Natural killer cell (primary cell): ENCODE measurements at regions not wholly inside any gene's neighbourhood (a gene's known extent, or its start where the extent isn't known, plus 50 kb on each side); places are given as distances from the start of the nearest gene placed in this dataset.
A peak's percentile ranks its signal among the peaks of the same experiment; 100 is the strongest.

Experiments used
- ATAC-seq, 3 donors: fragments of 150-1000 bp in 2 of 3; fragments of 200-7000 bp in 1 of 3; cut with Tn5 transposase; 1 replicate in 1 of 3; 2 replicates in 2 of 3; pipeline ENCODE4 v1.10.0; 2021; ENCODE audit warnings: mild to moderate bottlenecking in 2 of 3, moderate library complexity in 2 of 3
- DNase-seq, 2 donors: peaks; one replicate each; pipeline versions ENCODE4 v3.0.0 to v3.0.0-alpha.2; 2013 to 2021; ENCODE audit warnings: mixed read lengths in 1 of 2
- H3K27ac ChIP-seq: one replicate; pipeline ENCODE4 v1.5.1; 2013; ENCODE audit warnings: mild to moderate bottlenecking, low read length
- H3K27me3 ChIP-seq: one replicate; pipeline ENCODE4 v1.6.1; 2013; ENCODE audit warnings: low read length; ENCODE audit not compliant: control insufficient read depth, insufficient read depth
- H3K36me3 ChIP-seq: one replicate; pipeline ENCODE4 v1.6.1; 2013; ENCODE audit warnings: low read length; ENCODE audit not compliant: control insufficient read depth, insufficient read depth
- H3K4me1 ChIP-seq: one replicate; pipeline ENCODE4 v1.6.1; 2013; ENCODE audit warnings: low read length; ENCODE audit not compliant: control insufficient read depth, insufficient read depth
- H3K4me3 ChIP-seq: one replicate; pipeline ENCODE4 v1.5.1; 2013; ENCODE audit warnings: low read length
- H3K9me3 ChIP-seq: one replicate; pipeline ENCODE4 v1.6.1; 2013; ENCODE audit warnings: low read length; ENCODE audit not compliant: control insufficient read depth, insufficient read depth
- H3K27ac Mint-ChIP-seq, 2 donors: one replicate each; pipeline ENCODE4 v1.8.0; 2022; ENCODE audit warnings: mild to moderate bottlenecking in 2 of 2, mixed read lengths in 2 of 2, moderate library complexity in 1 of 2
- H3K27me3 Mint-ChIP-seq, 2 donors: one replicate each; pipeline ENCODE4 v1.8.0; 2022; ENCODE audit warnings: low read depth in 2 of 2, mixed read lengths in 2 of 2
- H3K36me3 Mint-ChIP-seq: one replicate; pipeline ENCODE4 v1.8.0; 2022; ENCODE audit warnings: mixed read lengths
- H3K4me1 Mint-ChIP-seq, 2 donors: one replicate each; pipeline ENCODE4 v1.8.0; 2022; ENCODE audit warnings: mixed read lengths in 2 of 2
- H3K4me3 Mint-ChIP-seq: one replicate; pipeline ENCODE4 v1.8.0; 2022; ENCODE audit warnings: mild to moderate bottlenecking, moderate library complexity, mixed read lengths
- H3K9me3 Mint-ChIP-seq, 2 donors: one replicate each; pipeline ENCODE4 v1.8.0; 2022; ENCODE audit warnings: mixed read lengths in 2 of 2
- CTCF ChIP-seq: fragments of 200-600 bp; IDR thresholded peaks from one replicate; pipeline ENCODE4 v1.8.0; 2022; ENCODE audit warnings: antibody characterized with exemption
- WGBS: methylation state at CpG from one replicate; pipeline ENCODE4 v1.1.7; 2013; ENCODE audit warnings: missing lambda C conversion rate; ENCODE audit not compliant: insufficient coverage; 5-methylcytosine and 5-hydroxymethylcytosine counted together
- intact Hi-C: fragments of 100-400 bp; cut with micrococcal nuclease; formaldehyde crosslinking; loops from one replicate; pipeline ENCODE4 v1.14.2; 2022

- no peak for DNase-seq
- no peak overlapping the region for H3K27ac ChIP-seq
- ATAC-seq: no peak
- no peak for TF ChIP-seq CTCF
- no peak overlapping the region for H3K4me3 Mint-ChIP-seq
- no peaks in the 10 kb centered on the region for H3K9me3 Mint-ChIP-seq
- peaks cover 0 to 5% of the 10 kb centered on the region in 2 donors for H3K4me1 Mint-ChIP-seq
- peaks cover 20 to 31% of the 10 kb centered on the region in 2 donors for H3K27me3 Mint-ChIP-seq
- no peaks in the 10 kb centered on the region for H3K36me3 Mint-ChIP-seq
- intact Hi-C loops: no loop called here
- H3K27ac Mint-ChIP-seq: no peak overlapping the region
- H3K4me3 ChIP-seq: no peak overlapping the region
- no peaks in the 10 kb centered on the region for H3K36me3 ChIP-seq
- no peaks in the 10 kb centered on the region for H3K27me3 ChIP-seq
- H3K4me1 ChIP-seq: peaks cover 1% of the 10 kb centered on the region
- 79% methylated on average over 11 of the region's 11 CpGs for WGBS
- no peaks in the 10 kb centered on the region for H3K9me3 ChIP-seq
These were observed 150.3 kb downstream of the NECTIN1 start for GRCh38 chr11:119578521-119579191.

GRCh38 chr11:119573858-119574257 is 150.9 kb upstream of the THY1 start:
- Histone ChIP-seq H3K27ac (no peak overlapping the region), H3K4me1 (peaks cover 11% of the 10 kb centered on the region), H3K4me3 (no peak overlapping the region), H3K36me3 (no peaks in the 10 kb centered on the region), H3K27me3 (no peaks in the 10 kb centered on the region), H3K9me3 (no peaks in the 10 kb centered on the region)
- WGBS: 4% methylated on average over 1 of the region's 1 CpG
- H3K36me3 Mint-ChIP-seq: no peaks in the 10 kb centered on the region
- no peak for TF ChIP-seq CTCF
- no peaks in the 10 kb centered on the region for H3K9me3 Mint-ChIP-seq
- ATAC-seq (peak in 1 of 3 donors; percentile 61), DNase-seq (no peak)
- no peak overlapping the region for H3K27ac Mint-ChIP-seq
- intact Hi-C loops: no loop called here
- peaks cover 0 to 5% of the 10 kb centered on the region in 2 donors for H3K4me1 Mint-ChIP-seq
- no peak overlapping the region for H3K4me3 Mint-ChIP-seq
- peaks cover 2 to 6% of the 10 kb centered on the region in 2 donors for H3K27me3 Mint-ChIP-seq

- Mint-ChIP-seq H3K9me3 (no peaks in the 10 kb centered on the region), H3K4me1 (peaks cover 0 to 5% of the 10 kb centered on the region in 2 donors), H3K36me3 (no peaks in the 10 kb centered on the region), H3K4me3 (no peak overlapping the region), H3K27me3 (peaks cover 0 to 2% of the 10 kb centered on the region in 2 donors), H3K27ac (no peak overlapping the region)
- no peak overlapping the region for H3K27ac ChIP-seq
- WGBS: 89% methylated on average over 13 of the region's 13 CpGs
- DNase-seq (no peak), ATAC-seq (no peak)
- no peak for TF ChIP-seq CTCF
- intact Hi-C loops: no loop called here
- H3K9me3 ChIP-seq: no peaks in the 10 kb centered on the region
- H3K4me1 ChIP-seq: peaks cover 11% of the 10 kb centered on the region
- H3K4me3 ChIP-seq: no peak overlapping the region
- no peaks in the 10 kb centered on the region for H3K27me3 ChIP-seq
- H3K36me3 ChIP-seq: no peaks in the 10 kb centered on the region
These were observed 149.8 kb upstream of the THY1 start for GRCh38 chr11:119572481-119573424.
